Urinary bladder (tissue), 3 donors: ENCODE measurements at regions not wholly inside any gene's neighbourhood (a gene's known extent, or its start where the extent isn't known, plus 50 kb on each side); places are given as distances from the start of the nearest gene placed in this dataset.
A peak's percentile ranks its signal among the peaks of the same experiment; 100 is the strongest.

Experiments used
- DNase-seq: peaks from one replicate; pipeline ENCODE4 v3.0.0-alpha.2; 2015; ENCODE audit errors: extremely low spot score
- H3K27ac ChIP-seq: one replicate; pipeline ENCODE4 v1.5.1; 2013; ENCODE audit warnings: low read depth, mild to moderate bottlenecking, moderate library complexity
- H3K36me3 ChIP-seq: one replicate; pipeline ENCODE4 v1.6.1; 2013; ENCODE audit warnings: mild to moderate bottlenecking, moderate library complexity; ENCODE audit not compliant: insufficient read depth
- H3K4me1 ChIP-seq: one replicate; pipeline ENCODE4 v1.6.1; 2013; ENCODE audit warnings: mild to moderate bottlenecking, moderate library complexity; ENCODE audit not compliant: insufficient read depth
- H3K4me3 ChIP-seq: one replicate; pipeline ENCODE4 v1.5.1; 2013; ENCODE audit warnings: low read depth, low read length
- WGBS: extraction: QIAGEN DNeasy Blood & Tissue Kit; methylation state at CpG from one replicate; pipeline ENCODE4 v1.1.7; 2013; 5-methylcytosine and 5-hydroxymethylcytosine counted together
- donor health status: healthy with polysubstance abuse.
- donor health status: healthy.

GRCh38 chr16:5504064-5504781, 406.6 kb upstream of the EEF2KMT start:
- Histone ChIP-seq H3K4me3 (no peak overlapping the region), H3K36me3 (no peaks in the 10 kb centered on the region), H3K4me1 (no peaks in the 10 kb centered on the region), H3K27ac (no peak overlapping the region)
- WGBS, result 21% methylated on average over 13 of the region's 13 CpGs
- no peak for DNase-seq

GRCh38 chr16:5502944-5503343, 405.3 kb upstream of the EEF2KMT start:
- no peak for DNase-seq
- H3K36me3 ChIP-seq, result no peaks in the 10 kb centered on the region
- no peak overlapping the region for H3K4me3 ChIP-seq
- no peak overlapping the region for H3K27ac ChIP-seq
- 73% methylated on average over 6 of the region's 6 CpGs for WGBS
- H3K4me1 ChIP-seq, result no peaks in the 10 kb centered on the region

GRCh38 chr16:5502467-5502869, 404.9 kb upstream of the EEF2KMT start:
- Histone ChIP-seq H3K4me3 (no peak overlapping the region), H3K36me3 (no peaks in the 10 kb centered on the region), H3K4me1 (no peaks in the 10 kb centered on the region), H3K27ac (no peak overlapping the region)
- WGBS, result 11% methylated on average over 7 of the region's 7 CpGs
- DNase-seq, result peak; percentile 35

- Histone ChIP-seq H3K4me1 (no peaks in the 10 kb centered on the region), H3K27ac (no peak overlapping the region), H3K36me3 (no peaks in the 10 kb centered on the region), H3K4me3 (no peak overlapping the region)
- 60% methylated on average over 3 of the region's 3 CpGs for WGBS
- no peak for DNase-seq
Measured at GRCh38 chr16:5500526-5500925, 402.9 kb upstream of the EEF2KMT start.

- no peaks in the 10 kb centered on the region for H3K4me1 ChIP-seq
- H3K4me3 ChIP-seq, result no peak overlapping the region
- 84% methylated on average over 2 of the region's 2 CpGs for WGBS
- no peak for DNase-seq
- no peaks in the 10 kb centered on the region for H3K36me3 ChIP-seq
- no peak overlapping the region for H3K27ac ChIP-seq
Measured at GRCh38 chr16:5498562-5498961, 401.0 kb upstream of the EEF2KMT start.

GRCh38 chr16:5496013-5496412, 398.4 kb upstream of the EEF2KMT start:
- H3K4me1 ChIP-seq, result no peaks in the 10 kb centered on the region
- DNase-seq, result no peak
- no peaks in the 10 kb centered on the region for H3K36me3 ChIP-seq
- no peak overlapping the region for H3K27ac ChIP-seq
- no peak overlapping the region for H3K4me3 ChIP-seq
- 86% methylated on average over 6 of the region's 6 CpGs for WGBS

- 10% methylated on average over 18 of the region's 18 CpGs for WGBS
- Histone ChIP-seq H3K4me3 (no peak overlapping the region), H3K36me3 (no peaks in the 10 kb centered on the region), H3K27ac (no peak overlapping the region), H3K4me1 (no peaks in the 10 kb centered on the region)
- no peak for DNase-seq
Measured at GRCh38 chr16:5490499-5490898, 392.9 kb upstream of the EEF2KMT start.

- no peak overlapping the region for H3K4me3 ChIP-seq
- WGBS, result 68% methylated on average over 3 of the region's 3 CpGs
- DNase-seq, result no peak
- H3K4me1 ChIP-seq, result no peaks in the 10 kb centered on the region
- no peaks in the 10 kb centered on the region for H3K36me3 ChIP-seq
- no peak overlapping the region for H3K27ac ChIP-seq
Measured at GRCh38 chr16:5488581-5488980, 391.0 kb upstream of the EEF2KMT start.

- H3K36me3 ChIP-seq, result no peaks in the 10 kb centered on the region
- no peak for DNase-seq
- 81% methylated on average over 2 of the region's 2 CpGs for WGBS
- no peak overlapping the region for H3K27ac ChIP-seq
- no peak overlapping the region for H3K4me3 ChIP-seq
- no peaks in the 10 kb centered on the region for H3K4me1 ChIP-seq
Measured at GRCh38 chr16:5487728-5488127, 390.1 kb upstream of the EEF2KMT start.

- Histone ChIP-seq H3K36me3 (no peaks in the 10 kb centered on the region), H3K4me1 (no peaks in the 10 kb centered on the region), H3K27ac (no peak overlapping the region), H3K4me3 (no peak overlapping the region)
- 62% methylated on average over 5 of the region's 5 CpGs for WGBS
- no peak for DNase-seq
Measured at GRCh38 chr16:5482256-5482655, 384.7 kb upstream of the EEF2KMT start.

GRCh38 chr16:5480431-5481195, 383.0 kb upstream of the EEF2KMT start:
- Histone ChIP-seq H3K36me3 (no peaks in the 10 kb centered on the region), H3K4me1 (no peaks in the 10 kb centered on the region), H3K4me3 (no peak overlapping the region), H3K27ac (no peak overlapping the region)
- DNase-seq, result no peak
- 78% methylated on average over 7 of the region's 7 CpGs for WGBS

GRCh38 chr16:5479926-5480325, 382.3 kb upstream of the EEF2KMT start:
- whole genome bisulfite sequencing, result 8% methylated on average over 3 of the region's 3 CpGs
- H3K4me3 ChIP-seq, result no peak overlapping the region
- no peak for DNase-seq
- H3K36me3 ChIP-seq, result no peaks in the 10 kb centered on the region
- H3K4me1 ChIP-seq, result no peaks in the 10 kb centered on the region
- H3K27ac ChIP-seq, result no peak overlapping the region

GRCh38 chr16:5478036-5478435, 380.4 kb upstream of the EEF2KMT start:
- 65% methylated on average over 7 of the region's 7 CpGs for WGBS

GRCh38 chr16:5477251-5477650, 379.7 kb upstream of the EEF2KMT start:
- H3K36me3 ChIP-seq, result no peaks in the 10 kb centered on the region
- no peak overlapping the region for H3K4me3 ChIP-seq
- no peak for DNase-seq
- 73% methylated on average over 6 of the region's 6 CpGs for WGBS
- no peaks in the 10 kb centered on the region for H3K4me1 ChIP-seq
- no peak overlapping the region for H3K27ac ChIP-seq

More at GRCh38 chr16:5478036-5478435, 380.4 kb upstream of the EEF2KMT start:
- Histone ChIP-seq H3K36me3 (no peaks in the 10 kb centered on the region), H3K27ac (no peak overlapping the region), H3K4me1 (no peaks in the 10 kb centered on the region), H3K4me3 (no peak overlapping the region)
- DNase-seq, result no peak
